ENCODE measurements at regions not wholly inside any gene's neighbourhood (a gene's known extent, or its start where the extent isn't known, plus 50 kb on each side); places are given as distances from the start of the nearest gene placed in this dataset.

- no peaks in the 10 kb centered on the region for H3K4me1 ChIP-seq
- no peak for ATAC-seq
Measured at GRCh38 chr6:168867247-168868102, 386.2 kb downstream of the THBS2 start.

GRCh38 chr6:168866534-168866933, 387.1 kb downstream of the THBS2 start:
- Histone ChIP-seq H3K36me3 (no peaks in the 10 kb centered on the region), H3K4me3 (no peak overlapping the region), H3K4me1 (no peaks in the 10 kb centered on the region), H3K9me3 (no peaks in the 10 kb centered on the region), H3K27ac (no peak overlapping the region), H3K27me3 (peaks cover 0 to 8% of the 10 kb centered on the region in 2 donors)
- TF ChIP-seq CTCF (IDR thresholded peaks at IDR 0.05), result no peak
- DNase-seq, result no peak
- ATAC-seq, result no peak
- intact Hi-C loops (cut with DNase I), result no loop called here

More at GRCh38 chr6:168867247-168868102, 386.2 kb downstream of the THBS2 start:
- H3K4me3 ChIP-seq, result no peak overlapping the region
- DNase-seq, result no peak
- no peaks in the 10 kb centered on the region for H3K9me3 ChIP-seq
- peaks cover 0 to 17% of the 10 kb centered on the region in 2 donors for H3K27me3 ChIP-seq
- no peaks in the 10 kb centered on the region for H3K36me3 ChIP-seq
- no peak for TF ChIP-seq CTCF (IDR thresholded peaks at IDR 0.05)
- H3K27ac ChIP-seq, result no peak overlapping the region
- intact Hi-C loops (cut with DNase I), result no loop called here

DNA sequence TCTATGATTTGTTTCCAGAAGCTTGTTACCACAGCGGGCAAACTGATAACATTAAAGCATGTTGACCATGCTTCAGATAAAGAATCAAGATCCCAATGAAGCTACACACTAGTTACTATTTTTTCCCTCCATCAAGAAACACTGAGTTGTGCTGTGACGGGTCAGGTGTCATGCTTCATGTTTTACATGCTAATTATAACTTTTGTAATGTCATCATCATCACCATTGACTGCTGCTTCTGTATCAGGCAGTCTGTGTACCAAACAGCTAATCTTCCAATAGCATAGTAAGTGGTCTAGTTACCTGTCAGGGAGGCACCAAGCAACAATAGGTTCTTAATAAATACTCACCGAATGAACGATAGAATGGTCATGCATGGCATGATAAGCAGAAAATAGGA, 388.1 kb downstream of the THBS2 start:
- Histone ChIP-seq H3K4me1 (no peaks in the 10 kb centered on the region), H3K27ac (no peak overlapping the region), H3K36me3 (no peaks in the 10 kb centered on the region), H3K27me3 (peaks cover 0 to 6% of the 10 kb centered on the region in 2 donors), H3K9me3 (no peaks in the 10 kb centered on the region), H3K4me3 (no peak overlapping the region)
- intact Hi-C loops (cut with DNase I), result no loop called here
- no peak for DNase-seq
- no peak for TF ChIP-seq CTCF (IDR thresholded peaks at IDR 0.05)
- no peak for ATAC-seq

DNA sequence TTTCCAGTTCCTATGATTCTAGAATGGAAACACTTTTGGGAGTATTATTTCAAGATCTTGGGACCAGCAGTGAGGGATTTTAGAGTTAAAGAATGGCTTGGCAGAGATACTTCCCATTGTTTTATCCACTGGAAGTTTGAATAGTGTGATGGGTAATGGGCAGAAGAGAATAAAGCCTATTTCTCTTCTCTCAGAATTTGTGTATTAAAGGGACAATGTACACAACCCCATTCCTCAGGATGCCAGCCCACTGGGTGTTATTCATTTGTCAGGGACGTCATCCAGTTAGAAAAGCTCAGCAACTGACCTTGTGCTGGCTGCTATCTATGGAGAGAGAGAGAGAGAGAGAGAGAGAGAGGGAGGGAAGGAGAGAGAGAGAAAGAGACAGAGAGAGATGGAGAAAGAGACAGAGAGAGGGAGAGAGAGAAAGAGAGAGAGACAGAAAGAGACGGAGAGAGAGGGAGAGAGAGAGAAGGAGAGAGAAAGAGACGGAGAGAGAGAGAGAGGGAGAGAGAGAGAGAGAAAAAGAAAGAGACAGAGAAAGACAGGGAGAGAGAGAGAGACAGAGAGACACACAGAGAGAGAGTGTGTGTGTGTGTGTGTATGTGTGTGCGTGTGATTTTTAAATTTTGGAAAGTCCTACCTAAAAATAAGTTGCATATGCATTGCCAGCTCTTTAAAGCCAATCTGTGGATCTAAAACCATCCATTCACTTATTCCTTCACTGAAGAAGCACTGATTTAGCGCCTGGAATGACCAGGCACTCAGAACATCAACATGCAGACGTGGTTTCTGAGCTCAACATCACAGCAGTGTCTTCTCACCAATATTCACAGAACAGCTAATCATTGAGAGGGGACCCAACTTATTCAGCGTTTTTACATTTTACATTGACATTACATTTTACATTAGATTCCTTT, 388.8 kb downstream of the THBS2 start:
- intact Hi-C loops (cut with DNase I), result no loop called here
- H3K4me3 ChIP-seq, result no peak overlapping the region
- no peak for TF ChIP-seq CTCF (IDR thresholded peaks at IDR 0.05)
- H3K27ac ChIP-seq, result no peak overlapping the region
- DNase-seq (no peak), ATAC-seq (no peak)
- no peaks in the 10 kb centered on the region for H3K9me3 ChIP-seq
- no peaks in the 10 kb centered on the region for H3K4me1 ChIP-seq
- H3K36me3 ChIP-seq, result no peaks in the 10 kb centered on the region
- peaks cover 0 to 5% of the 10 kb centered on the region in 2 donors for H3K27me3 ChIP-seq

- DNase-seq, result no peak
- Histone ChIP-seq H3K27ac (no peak overlapping the region), H3K9me3 (no peaks in the 10 kb centered on the region), H3K4me3 (no peak overlapping the region), H3K4me1 (no peaks in the 10 kb centered on the region), H3K36me3 (no peaks in the 10 kb centered on the region), H3K27me3 (peaks cover 0 to 5% of the 10 kb centered on the region in 2 donors)
- ATAC-seq, result no peak
- TF ChIP-seq CTCF (IDR thresholded peaks at IDR 0.05), result no peak
- intact Hi-C loops (cut with DNase I), result no loop called here
Measured at GRCh38 chr6:168863467-168863866, 390.2 kb downstream of the THBS2 start.
